Spleen (tissue), 11 donors: ENCODE measurements at regions not wholly inside any gene's neighbourhood (a gene's known extent, or its start where the extent isn't known, plus 50 kb on each side); places are given as distances from the start of the nearest gene placed in this dataset.

Source experiments
- DNase-seq: peaks from one replicate; pipeline ENCODE4 v3.0.0-alpha.2; 2020
- H3K27ac ChIP-seq, 8 donors: fragments of 200-600 bp; sonication (generic) in 7 of 8; 1 replicate in 4 of 8; 2 replicates in 4 of 8; pipeline versions ENCODE4 v1.5.0 to v1.8.0; 2016 to 2021; ENCODE audit warnings: inconsistent platforms in 4 of 8, mild to moderate bottlenecking in 4 of 8, moderate library complexity in 1 of 8
- H3K27me3 ChIP-seq, 7 donors: fragments of 200-600 bp; sonication (generic) in 6 of 7; replicated peaks in 1 of 7; 1 replicate in 4 of 7; 2 replicates in 3 of 7; pipeline versions ENCODE4 v1.5.0 to v1.8.0; 2016 to 2021; ENCODE audit warnings: inconsistent platforms in 3 of 7, mild to moderate bottlenecking in 1 of 7
- H3K36me3 ChIP-seq, 6 donors: fragments of 200-600 bp; sonication (generic) in 5 of 6; 1 replicate in 4 of 6; 2 replicates in 2 of 6; pipeline versions ENCODE4 v1.5.0 to v1.8.0; 2016 to 2021; ENCODE audit warnings: inconsistent platforms in 2 of 6
- H3K4me1 ChIP-seq, 6 donors: fragments of 200-600 bp; sonication (generic) in 5 of 6; 1 replicate in 3 of 6; 2 replicates in 3 of 6; pipeline versions ENCODE4 v1.5.0 to v1.8.0; 2016 to 2021; ENCODE audit warnings: inconsistent platforms in 3 of 6
- H3K4me3 ChIP-seq, 8 donors: fragments of 200-600 bp; sonication (generic) in 7 of 8; 1 replicate in 4 of 8; 2 replicates in 4 of 8; pipeline versions ENCODE4 v1.5.0 to v1.8.0; 2016 to 2021; ENCODE audit warnings: inconsistent platforms in 4 of 8, mild to moderate bottlenecking in 4 of 8, moderate library complexity in 2 of 8
- H3K9me3 ChIP-seq, 8 donors: fragments of 200-600 bp; sonication (generic) in 7 of 8; 1 replicate in 4 of 8; 2 replicates in 4 of 8; pipeline versions ENCODE4 v1.5.0 to v1.8.0; 2016 to 2021; ENCODE audit warnings: inconsistent platforms in 4 of 8
- CTCF ChIP-seq, 11 experiments: fragments of 200-600 bp in 7 of 11; fragments of 450-650 bp in 4 of 11; sonication (generic) in 4 of 11; IDR thresholded peaks in 8 of 11; conservative IDR thresholded peaks in 3 of 11; 1 replicate in 7 of 11; 2 replicates in 4 of 11; pipeline versions ENCODE4 v1.4.0 to v1.8.0; 2016 to 2021; ENCODE audit warnings: antibody characterized with exemption in 11 of 11, inconsistent platforms in 4 of 11, mild to moderate bottlenecking in 1 of 11
- POLR2A ChIP-seq, 3 donors: fragments of 450-650 bp; IDR thresholded peaks; one replicate each; pipeline ENCODE4 v1.5.1; 2017; ENCODE audit warnings: antibody characterized with exemption in 3 of 3, mild to moderate bottlenecking in 1 of 3
- POLR2AphosphoS5 ChIP-seq, 3 donors: sonication (generic); formaldehyde crosslinking; IDR thresholded peaks; one replicate each; pipeline ENCODE4 v1.5.1; 2017; ENCODE audit warnings: antibody characterized with exemption in 3 of 3
- WGBS, 5 donors: extraction: QIAGEN DNeasy Blood & Tissue Kit in 3 of 5; methylation state at CpG; one replicate each; pipeline versions ENCODE4 v1.1.5 to v1.1.7; 2013 to 2018; 5-methylcytosine and 5-hydroxymethylcytosine counted together
- intact Hi-C: fragments of 100-400 bp; cut with DNase I; formaldehyde crosslinking; loops from one replicate; pipeline ENCODE4 v1.15.0; 2023; ENCODE audit warnings: low total_unique reads
- donor health status: healthy with polysubstance abuse.
- donor health status: DM: no; HTN: no; CAD: no; lungs with moderate emphysema.
- donor health status: DM: no; HTN: no; CAD: no.
- donor health status: Bipolar disorder and iron deficiency.
- donor health status: healthy.
- donor health status: DM: no; HTN: no; CAD: no.
- donor health status: DM: yes; HTN: yes; CAD: no.

GRCh38 chr15:37516621-37517020, 416.3 kb upstream of the MEIS2 start:
- no peak for TF ChIP-seq CTCF (IDR thresholded peaks at IDR 0.05 in 8 of 11, conservative IDR thresholded peaks at IDR 0.05 in 3 of 11)
- no peak for TF ChIP-seq POLR2AphosphoS5 (IDR thresholded peaks at IDR 0.05)
- TF ChIP-seq POLR2A (IDR thresholded peaks at IDR 0.05) = no peak
- Histone ChIP-seq H3K27ac (no peak overlapping the region), H3K9me3 (peaks cover 0 to 5% (median 0%) of the 10 kb centered on the region in 8 donors), H3K4me3 (no peak overlapping the region), H3K27me3 (no peaks in the 10 kb centered on the region), H3K4me1 (no peaks in the 10 kb centered on the region), H3K36me3 (no peaks in the 10 kb centered on the region)
- DNase-seq = no peak
- intact Hi-C loops = no loop called here
- WGBS, 5 donors = 59 to 65% (median 63%) methylated on average over 3 of the region's 3 CpGs

- intact Hi-C loops = no loop called here
- H3K27me3 ChIP-seq = no peaks in the 10 kb centered on the region
Measured at GRCh38 chr15:37517191-37517895, 417.0 kb upstream of the MEIS2 start.

GRCh38 chr15:37518436-37518835, 416.0 kb upstream of the TMCO5A start:
- Histone ChIP-seq H3K4me1 (no peaks in the 10 kb centered on the region), H3K27me3 (no peaks in the 10 kb centered on the region), H3K4me3 (no peak overlapping the region), H3K27ac (no peak overlapping the region), H3K36me3 (no peaks in the 10 kb centered on the region), H3K9me3 (peaks cover 0 to 8% (median 0%) of the 10 kb centered on the region in 8 donors)
- TF ChIP-seq CTCF (IDR thresholded peaks at IDR 0.05 in 8 of 11, conservative IDR thresholded peaks at IDR 0.05 in 3 of 11) = no peak
- no peak for TF ChIP-seq POLR2AphosphoS5 (IDR thresholded peaks at IDR 0.05)
- no peak for TF ChIP-seq POLR2A (IDR thresholded peaks at IDR 0.05)
- intact Hi-C loops = no loop called here
- no peak for DNase-seq
- 98 to 100% (median 98%) methylated on average over 1 of the region's 1 CpG for WGBS, 5 donors

More at GRCh38 chr15:37517191-37517895, 417.0 kb upstream of the MEIS2 start:
- Histone ChIP-seq H3K36me3 (no peaks in the 10 kb centered on the region), H3K4me1 (no peaks in the 10 kb centered on the region), H3K4me3 (no peak overlapping the region), H3K27ac (no peak overlapping the region), H3K9me3 (peaks cover 0 to 5% (median 0%) of the 10 kb centered on the region in 8 donors)
- DNase-seq = no peak
- TF ChIP-seq CTCF (IDR thresholded peaks at IDR 0.05 in 8 of 11, conservative IDR thresholded peaks at IDR 0.05 in 3 of 11) (no peak), POLR2A (IDR thresholded peaks at IDR 0.05) (no peak), POLR2AphosphoS5 (IDR thresholded peaks at IDR 0.05) (no peak)
- WGBS, 5 donors = 73 to 94% (median 81%) methylated on average over 6 of the region's 6 CpGs

- no peaks in the 10 kb centered on the region for H3K4me1 ChIP-seq
- WGBS, 5 donors = 75 to 93% (median 84%) methylated on average over 2 of the region's 2 CpGs
- DNase-seq = no peak
- intact Hi-C loops = no loop called here
- no peaks in the 10 kb centered on the region for H3K27me3 ChIP-seq
- no peaks in the 10 kb centered on the region for H3K36me3 ChIP-seq
- no peak for TF ChIP-seq CTCF (IDR thresholded peaks at IDR 0.05 in 8 of 11, conservative IDR thresholded peaks at IDR 0.05 in 3 of 11)
- TF ChIP-seq POLR2AphosphoS5 (IDR thresholded peaks at IDR 0.05) = no peak
- TF ChIP-seq POLR2A (IDR thresholded peaks at IDR 0.05) = no peak
- no peak overlapping the region for H3K27ac ChIP-seq
- no peak overlapping the region for H3K4me3 ChIP-seq
- H3K9me3 ChIP-seq = peaks cover 0 to 10% (median 0%) of the 10 kb centered on the region in 8 donors
Measured at GRCh38 chr15:37520026-37520425, 414.4 kb upstream of the TMCO5A start.
